Spleen (tissue), 11 donors: ENCODE measurements at regions not wholly inside any gene's neighbourhood (a gene's known extent, or its start where the extent isn't known, plus 50 kb on each side); places are given as distances from the start of the nearest gene placed in this dataset.
A peak's percentile ranks its signal among the peaks of the same experiment; 100 is the strongest.

Experiments
- DNase-seq: peaks from one replicate; pipeline ENCODE4 v3.0.0-alpha.2; 2020
- H3K27ac ChIP-seq, 8 donors: fragments of 200-600 bp; sonication (generic) in 7 of 8; 1 replicate in 4 of 8; 2 replicates in 4 of 8; pipeline versions ENCODE4 v1.5.0 to v1.8.0; 2016 to 2021; ENCODE audit warnings: inconsistent platforms in 4 of 8, mild to moderate bottlenecking in 4 of 8, moderate library complexity in 1 of 8
- H3K27me3 ChIP-seq, 7 donors: fragments of 200-600 bp; sonication (generic) in 6 of 7; replicated peaks in 1 of 7; 1 replicate in 4 of 7; 2 replicates in 3 of 7; pipeline versions ENCODE4 v1.5.0 to v1.8.0; 2016 to 2021; ENCODE audit warnings: inconsistent platforms in 3 of 7, mild to moderate bottlenecking in 1 of 7
- H3K36me3 ChIP-seq, 6 donors: fragments of 200-600 bp; sonication (generic) in 5 of 6; 1 replicate in 4 of 6; 2 replicates in 2 of 6; pipeline versions ENCODE4 v1.5.0 to v1.8.0; 2016 to 2021; ENCODE audit warnings: inconsistent platforms in 2 of 6
- H3K4me1 ChIP-seq, 6 donors: fragments of 200-600 bp; sonication (generic) in 5 of 6; 1 replicate in 3 of 6; 2 replicates in 3 of 6; pipeline versions ENCODE4 v1.5.0 to v1.8.0; 2016 to 2021; ENCODE audit warnings: inconsistent platforms in 3 of 6
- H3K4me3 ChIP-seq, 8 donors: fragments of 200-600 bp; sonication (generic) in 7 of 8; 1 replicate in 4 of 8; 2 replicates in 4 of 8; pipeline versions ENCODE4 v1.5.0 to v1.8.0; 2016 to 2021; ENCODE audit warnings: inconsistent platforms in 4 of 8, mild to moderate bottlenecking in 4 of 8, moderate library complexity in 2 of 8
- H3K9me3 ChIP-seq, 8 donors: fragments of 200-600 bp; sonication (generic) in 7 of 8; 1 replicate in 4 of 8; 2 replicates in 4 of 8; pipeline versions ENCODE4 v1.5.0 to v1.8.0; 2016 to 2021; ENCODE audit warnings: inconsistent platforms in 4 of 8
- CTCF ChIP-seq, 11 experiments: fragments of 200-600 bp in 7 of 11; fragments of 450-650 bp in 4 of 11; sonication (generic) in 4 of 11; IDR thresholded peaks in 8 of 11; conservative IDR thresholded peaks in 3 of 11; 1 replicate in 7 of 11; 2 replicates in 4 of 11; pipeline versions ENCODE4 v1.4.0 to v1.8.0; 2016 to 2021; ENCODE audit warnings: antibody characterized with exemption in 11 of 11, inconsistent platforms in 4 of 11, mild to moderate bottlenecking in 1 of 11
- POLR2A ChIP-seq, 3 donors: fragments of 450-650 bp; IDR thresholded peaks; one replicate each; pipeline ENCODE4 v1.5.1; 2017; ENCODE audit warnings: antibody characterized with exemption in 3 of 3, mild to moderate bottlenecking in 1 of 3
- POLR2AphosphoS5 ChIP-seq, 3 donors: sonication (generic); formaldehyde crosslinking; IDR thresholded peaks; one replicate each; pipeline ENCODE4 v1.5.1; 2017; ENCODE audit warnings: antibody characterized with exemption in 3 of 3
- whole genome bisulfite sequencing, 5 donors: extraction: QIAGEN DNeasy Blood & Tissue Kit in 3 of 5; methylation state at CpG; one replicate each; pipeline versions ENCODE4 v1.1.5 to v1.1.7; 2013 to 2018; 5-methylcytosine and 5-hydroxymethylcytosine counted together
- intact Hi-C: fragments of 100-400 bp; cut with DNase I; formaldehyde crosslinking; loops from one replicate; pipeline ENCODE4 v1.15.0; 2023; ENCODE audit warnings: low total_unique reads
- donor health status: healthy with polysubstance abuse.
- donor health status: DM: no; HTN: no; CAD: no; lungs with moderate emphysema.
- donor health status: DM: no; HTN: no; CAD: no.
- donor health status: Bipolar disorder and iron deficiency.
- donor health status: healthy.
- donor health status: DM: no; HTN: no; CAD: no.
- donor health status: DM: yes; HTN: yes; CAD: no.

- H3K27me3 ChIP-seq: no peaks in the 10 kb centered on the region
- intact Hi-C loops: no loop called here
These were observed 249.6 kb downstream of the DCDC2C start for GRCh38 chr2:3952866-3953516.

GRCh38 chr2:3954261-3954660, 250.9 kb downstream of the DCDC2C start:
- H3K36me3 ChIP-seq: no peaks in the 10 kb centered on the region
- WGBS, 5 donors: 71 to 74% (median 72%) methylated on average over 5 of the region's 5 CpGs
- H3K9me3 ChIP-seq: peaks cover 0 to 22% (median 11%) of the 10 kb centered on the region in 8 donors
- H3K27me3 ChIP-seq: no peaks in the 10 kb centered on the region
- no peak overlapping the region for H3K27ac ChIP-seq
- DNase-seq: no peak
- intact Hi-C loops: no loop called here
- TF ChIP-seq POLR2A (IDR thresholded peaks at IDR 0.05) (no peak), POLR2AphosphoS5 (IDR thresholded peaks at IDR 0.05) (no peak), CTCF (IDR thresholded peaks at IDR 0.05 in 8 of 11, conservative IDR thresholded peaks at IDR 0.05 in 3 of 11) (no peak)
- no peaks in the 10 kb centered on the region for H3K4me1 ChIP-seq
- H3K4me3 ChIP-seq: no peak overlapping the region

More at GRCh38 chr2:3952866-3953516, 249.6 kb downstream of the DCDC2C start:
- peak; percentile 68 for DNase-seq
- 80 to 91% (median 90%) methylated on average over 7 to 12 of the region's 12 CpGs for WGBS, 5 donors
- Histone ChIP-seq H3K4me1 (no peaks in the 10 kb centered on the region), H3K4me3 (no peak overlapping the region), H3K9me3 (peaks cover 0 to 22% (median 11%) of the 10 kb centered on the region in 8 donors), H3K27ac (no peak overlapping the region), H3K36me3 (no peaks in the 10 kb centered on the region)
- TF ChIP-seq POLR2AphosphoS5 (IDR thresholded peaks at IDR 0.05) (no peak), CTCF (IDR thresholded peaks at IDR 0.05 in 8 of 11, conservative IDR thresholded peaks at IDR 0.05 in 3 of 11) (no peak), POLR2A (IDR thresholded peaks at IDR 0.05) (no peak)

- H3K27me3 ChIP-seq: no peaks in the 10 kb centered on the region
- DNase-seq: no peak
- H3K27ac ChIP-seq: no peak overlapping the region
- WGBS, 5 donors: 69 to 76% (median 72%) methylated on average over 8 of the region's 8 CpGs
- no peaks in the 10 kb centered on the region for H3K4me1 ChIP-seq
- no peaks in the 10 kb centered on the region for H3K36me3 ChIP-seq
- no peak overlapping the region for H3K4me3 ChIP-seq
- peaks cover 0 to 8% (median 3%) of the 10 kb centered on the region in 8 donors for H3K9me3 ChIP-seq
- TF ChIP-seq CTCF (IDR thresholded peaks at IDR 0.05 in 8 of 11, conservative IDR thresholded peaks at IDR 0.05 in 3 of 11) (no peak), POLR2AphosphoS5 (IDR thresholded peaks at IDR 0.05) (no peak), POLR2A (IDR thresholded peaks at IDR 0.05) (no peak)
- intact Hi-C loops: loop anchor here (5.0 kb wide), 1 partner anchor 806 kb away; no protein-coding TSS in a partner anchor
These were observed 253.0 kb downstream of the DCDC2C start for GRCh38 chr2:3956406-3956805.

GRCh38 chr2:3956892-3957291, 253.5 kb downstream of the DCDC2C start:
- no peaks in the 10 kb centered on the region for H3K27me3 ChIP-seq
- no peak overlapping the region for H3K4me3 ChIP-seq
- H3K27ac ChIP-seq: no peak overlapping the region
- peak; percentile 68 for DNase-seq
- 79 to 85% (median 84%) methylated on average over 13 of the region's 13 CpGs for WGBS, 5 donors
- no peaks in the 10 kb centered on the region for H3K36me3 ChIP-seq
- no peaks in the 10 kb centered on the region for H3K4me1 ChIP-seq
- TF ChIP-seq POLR2A (IDR thresholded peaks at IDR 0.05): no peak
- TF ChIP-seq POLR2AphosphoS5 (IDR thresholded peaks at IDR 0.05): no peak
- no peak for TF ChIP-seq CTCF (IDR thresholded peaks at IDR 0.05 in 8 of 11, conservative IDR thresholded peaks at IDR 0.05 in 3 of 11)
- intact Hi-C loops: loop anchor here (5.0 kb wide), 1 partner anchor 805 kb away; no protein-coding TSS in a partner anchor
- peaks cover 0 to 4% (median 0%) of the 10 kb centered on the region in 8 donors for H3K9me3 ChIP-seq
